ENCODE measurements at regions not wholly inside any gene's neighbourhood (a gene's known extent, or its start where the extent isn't known, plus 50 kb on each side); places are given as distances from the start of the nearest gene placed in this dataset.

- H3K4me3 ChIP-seq (ENCODE audit: control insufficient read depth, low read depth, low read length): no peak overlapping the region
- DNase-seq (ENCODE audit: low read depth): no peak
- TF ChIP-seq, protein P1, sequence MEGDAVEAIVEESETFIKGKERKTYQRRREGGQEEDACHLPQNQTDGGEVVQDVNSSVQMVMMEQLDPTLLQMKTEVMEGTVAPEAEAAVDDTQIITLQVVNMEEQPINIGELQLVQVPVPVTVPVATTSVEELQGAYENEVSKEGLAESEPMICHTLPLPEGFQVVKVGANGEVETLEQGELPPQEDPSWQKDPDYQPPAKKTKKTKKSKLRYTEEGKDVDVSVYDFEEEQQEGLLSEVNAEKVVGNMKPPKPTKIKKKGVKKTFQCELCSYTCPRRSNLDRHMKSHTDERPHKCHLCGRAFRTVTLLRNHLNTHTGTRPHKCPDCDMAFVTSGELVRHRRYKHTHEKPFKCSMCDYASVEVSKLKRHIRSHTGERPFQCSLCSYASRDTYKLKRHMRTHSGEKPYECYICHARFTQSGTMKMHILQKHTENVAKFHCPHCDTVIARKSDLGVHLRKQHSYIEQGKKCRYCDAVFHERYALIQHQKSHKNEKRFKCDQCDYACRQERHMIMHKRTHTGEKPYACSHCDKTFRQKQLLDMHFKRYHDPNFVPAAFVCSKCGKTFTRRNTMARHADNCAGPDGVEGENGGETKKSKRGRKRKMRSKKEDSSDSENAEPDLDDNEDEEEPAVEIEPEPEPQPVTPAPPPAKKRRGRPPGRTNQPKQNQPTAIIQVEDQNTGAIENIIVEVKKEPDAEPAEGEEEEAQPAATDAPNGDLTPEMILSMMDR (conservative IDR thresholded peaks at IDR 0.05; ENCODE audit: control insufficient read depth, insufficient read depth, low read depth, low read length): no peak
Measured at GRCh38 chr4:170978990-170979389, 834.2 kb upstream of the GALNTL6 start.

GRCh38 chr4:170949084-170949483, 859.3 kb upstream of the AADAT start:
- no peak for DNase-seq (ENCODE audit: low read depth)
- TF ChIP-seq, protein P1 (conservative IDR thresholded peaks at IDR 0.05; ENCODE audit: control insufficient read depth, insufficient read depth, low read depth, low read length): no peak
- H3K4me3 ChIP-seq (ENCODE audit: control insufficient read depth, low read depth, low read length): no peak overlapping the region

- DNase-seq (ENCODE audit: low read depth): no peak
- H3K4me3 ChIP-seq (ENCODE audit: control insufficient read depth, low read depth, low read length): no peak overlapping the region
- TF ChIP-seq, protein P1 (conservative IDR thresholded peaks at IDR 0.05; ENCODE audit: control insufficient read depth, insufficient read depth, low read depth, low read length): no peak
Measured at GRCh38 chr4:170940043-170940724, 850.4 kb upstream of the AADAT start.

GRCh38 chr4:170938588-170938987, 848.8 kb upstream of the AADAT start:
- H3K4me3 ChIP-seq (ENCODE audit: control insufficient read depth, low read depth, low read length): no peak overlapping the region
- TF ChIP-seq, protein P1 (conservative IDR thresholded peaks at IDR 0.05; ENCODE audit: control insufficient read depth, insufficient read depth, low read depth, low read length): no peak
- no peak for DNase-seq (ENCODE audit: low read depth)

GRCh38 chr4:170931321-170931720, 841.6 kb upstream of the AADAT start:
- no peak overlapping the region for H3K4me3 ChIP-seq (ENCODE audit: control insufficient read depth, low read depth, low read length)
- TF ChIP-seq, protein P1 (conservative IDR thresholded peaks at IDR 0.05; ENCODE audit: control insufficient read depth, insufficient read depth, low read depth, low read length): no peak
- DNase-seq (ENCODE audit: low read depth): no peak

DNA sequence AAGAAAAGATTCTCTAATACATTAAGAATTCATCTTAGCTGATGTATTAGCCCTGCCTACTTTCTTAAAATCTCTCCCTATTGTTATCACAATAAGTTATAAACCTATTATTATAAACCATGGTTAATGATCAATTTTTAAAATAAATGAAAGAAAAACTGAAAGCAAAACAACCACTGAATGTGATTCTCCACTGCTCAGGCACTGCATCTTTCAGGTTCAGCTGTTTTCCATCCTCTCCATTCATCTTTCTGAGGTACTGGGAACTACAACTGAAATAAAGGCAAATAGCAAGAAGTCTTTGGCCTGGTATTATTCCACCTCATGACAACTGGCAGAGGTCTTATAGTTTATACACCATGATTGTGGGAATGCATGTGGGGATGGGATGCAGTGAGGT, 798.9 kb upstream of the AADAT start:
- H3K4me3 ChIP-seq (ENCODE audit: control insufficient read depth, low read depth, low read length): no peak overlapping the region
- no peak for DNase-seq (ENCODE audit: low read depth)
- TF ChIP-seq, protein P1 (conservative IDR thresholded peaks at IDR 0.05; ENCODE audit: control insufficient read depth, insufficient read depth, low read depth, low read length): no peak

DNA sequence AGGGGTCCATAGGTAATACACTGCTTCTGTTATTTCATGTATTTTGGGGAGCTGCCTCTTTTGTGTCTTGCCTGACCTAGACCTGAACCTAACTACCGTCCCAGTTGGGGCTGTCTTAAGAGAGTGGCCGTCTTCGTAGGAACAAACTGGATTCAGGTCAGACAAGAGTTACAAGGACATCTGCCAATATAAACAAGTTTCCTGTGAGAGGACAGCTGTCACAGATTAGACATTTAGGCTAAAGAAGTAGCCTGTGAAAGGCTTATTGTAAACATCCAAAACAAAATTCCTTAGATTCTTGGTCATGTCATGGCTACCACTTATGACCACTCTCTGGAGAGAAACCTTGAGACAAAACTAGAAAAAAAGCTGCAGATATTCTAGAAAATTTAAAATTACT, 797.6 kb upstream of the AADAT start:
- no peak overlapping the region for H3K4me3 ChIP-seq (ENCODE audit: control insufficient read depth, low read depth, low read length)
- TF ChIP-seq, protein P1 (conservative IDR thresholded peaks at IDR 0.05; ENCODE audit: control insufficient read depth, insufficient read depth, low read depth, low read length): no peak
- DNase-seq (ENCODE audit: low read depth): no peak
